ENCODE measurements at regions not wholly inside any gene's neighbourhood (a gene's known extent, or its start where the extent isn't known, plus 50 kb on each side); places are given as distances from the start of the nearest gene placed in this dataset.

DNA sequence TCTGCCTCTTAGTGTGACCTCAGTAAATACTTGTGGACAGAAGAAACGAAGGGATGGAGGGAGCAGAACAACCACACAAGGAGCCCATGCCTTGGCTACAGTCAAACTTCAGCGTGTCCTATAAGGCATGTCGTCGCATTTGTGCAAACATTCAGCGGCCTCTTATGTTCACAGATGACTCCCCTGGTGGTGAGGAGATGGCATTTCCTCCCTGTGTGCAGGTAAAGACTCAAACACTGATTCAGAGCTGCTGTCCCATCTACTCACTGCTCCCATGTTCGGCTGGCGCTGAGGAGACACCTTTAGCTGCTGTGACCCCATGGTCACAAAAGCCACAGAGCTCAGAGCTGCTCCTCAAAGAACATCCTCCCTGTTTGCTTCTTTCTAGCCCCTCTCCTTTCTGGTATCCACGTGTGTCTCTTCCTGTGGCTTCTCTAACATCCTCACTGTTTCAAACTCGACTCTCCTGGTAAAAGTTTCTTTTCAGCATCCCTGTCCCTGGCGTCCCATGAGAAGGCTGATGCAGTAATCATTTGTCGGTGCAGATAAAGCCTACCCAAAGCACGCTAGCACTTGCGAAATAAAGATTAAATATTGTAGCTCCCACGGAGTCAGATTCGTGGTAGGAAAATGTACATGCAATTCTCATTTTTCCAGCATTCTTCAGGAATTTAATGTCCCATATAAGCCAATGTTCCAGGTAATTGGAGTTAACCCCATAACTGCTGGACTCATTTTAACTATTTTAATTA, 124.9 kb upstream of the NEBL start:
- TF ChIP-seq TEAD4 (IDR thresholded peaks at IDR 0.05) (no peak), CREB1 (IDR thresholded peaks at IDR 0.05; ENCODE audit: low read depth) (no peak), NFIC (IDR thresholded peaks at IDR 0.05) (no peak)

DNA sequence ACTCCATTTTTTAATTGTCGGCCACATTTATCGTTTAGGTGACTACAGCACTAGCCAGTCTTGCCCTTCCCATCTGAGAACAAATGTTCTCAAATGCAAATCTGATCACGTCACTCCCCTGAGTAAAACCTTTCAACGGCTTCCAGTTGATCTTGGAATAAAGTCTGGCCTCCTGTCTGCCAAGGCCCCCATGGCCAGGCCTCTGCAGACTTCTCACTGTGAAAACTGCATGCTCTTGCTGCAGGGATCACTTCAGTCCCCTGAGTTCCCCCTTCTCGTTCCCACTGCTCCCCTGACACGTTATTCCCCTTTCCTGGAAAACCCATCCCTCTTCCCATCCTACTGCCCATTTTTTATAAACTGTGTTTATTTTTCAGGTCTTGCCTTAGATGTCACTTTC, 124.1 kb upstream of the NEBL start:
- TF ChIP-seq FOXM1 (IDR thresholded peaks at IDR 0.05; ENCODE audit: borderline replicate concordance, low read depth), result no peak
- no peak for TF ChIP-seq ZBTB7A (IDR thresholded peaks at IDR 0.05; ENCODE audit: low read depth)
- no peak for TF ChIP-seq RAD21 (IDR thresholded peaks at IDR 0.05; ENCODE audit: low read depth)
- TF ChIP-seq TEAD4 (IDR thresholded peaks at IDR 0.05), result no peak
- no peak for TF ChIP-seq TCF12 (IDR thresholded peaks at IDR 0.05; ENCODE audit: low read depth)
- TF ChIP-seq NFIC (IDR thresholded peaks at IDR 0.05), result no peak
- TF ChIP-seq, protein P1, sequence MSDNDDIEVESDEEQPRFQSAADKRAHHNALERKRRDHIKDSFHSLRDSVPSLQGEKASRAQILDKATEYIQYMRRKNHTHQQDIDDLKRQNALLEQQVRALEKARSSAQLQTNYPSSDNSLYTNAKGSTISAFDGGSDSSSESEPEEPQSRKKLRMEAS (IDR thresholded peaks at IDR 0.05), result no peak
- no peak for TF ChIP-seq YY1 (IDR thresholded peaks at IDR 0.05; ENCODE audit: low read depth)
- no peak for TF ChIP-seq CREB1 (IDR thresholded peaks at IDR 0.05; ENCODE audit: low read depth)

DNA sequence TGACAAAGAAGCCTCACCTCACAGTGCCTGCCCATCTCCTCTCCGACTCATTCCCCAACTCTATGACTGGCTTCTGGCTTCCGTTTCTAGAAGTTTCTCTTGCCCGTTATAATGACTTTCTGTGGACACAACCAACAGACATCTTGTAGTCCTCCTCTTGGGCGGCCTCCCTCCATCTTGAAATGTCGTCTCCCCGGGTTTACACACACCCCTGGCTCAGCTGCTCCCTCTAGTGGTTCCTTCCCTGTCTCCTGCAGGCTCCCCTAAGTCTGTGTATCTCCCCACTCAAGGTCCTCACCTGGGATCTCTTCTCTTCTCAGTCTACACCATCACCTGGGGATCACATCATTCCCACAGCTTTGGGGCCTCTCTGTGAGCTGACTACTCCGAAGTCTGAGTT, 123.4 kb upstream of the NEBL start:
- peak; percentile 62; the same call in 1 of the 2 replicates for TF ChIP-seq YY1 (IDR thresholded peaks at IDR 0.05; ENCODE audit: low read depth)
- TF ChIP-seq RAD21 (IDR thresholded peaks at IDR 0.05; ENCODE audit: low read depth), result peak; percentile 62
- no peak for TF ChIP-seq TEAD4 (IDR thresholded peaks at IDR 0.05)

DNA sequence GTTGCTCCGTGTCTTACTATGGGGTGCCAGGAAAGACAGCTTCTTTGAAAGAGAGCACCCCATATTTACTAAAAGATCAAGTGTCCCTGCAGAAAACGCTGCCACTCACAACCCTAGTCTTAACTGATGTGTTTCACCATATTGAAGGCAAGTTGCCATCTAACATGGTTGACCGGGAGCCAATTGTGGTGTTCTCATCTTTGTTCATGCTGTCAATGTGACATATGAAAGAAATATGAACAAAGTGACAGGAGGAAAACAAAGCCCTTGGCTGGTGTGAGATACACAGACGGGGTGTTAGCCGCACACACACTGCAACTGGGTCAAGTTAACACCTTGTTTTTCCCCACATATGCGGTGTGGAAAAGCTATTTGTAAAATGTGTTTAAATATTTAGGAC, 122.3 kb upstream of the NEBL start:
- no peak for TF ChIP-seq TEAD4 (IDR thresholded peaks at IDR 0.05)
- TF ChIP-seq, protein P2, sequence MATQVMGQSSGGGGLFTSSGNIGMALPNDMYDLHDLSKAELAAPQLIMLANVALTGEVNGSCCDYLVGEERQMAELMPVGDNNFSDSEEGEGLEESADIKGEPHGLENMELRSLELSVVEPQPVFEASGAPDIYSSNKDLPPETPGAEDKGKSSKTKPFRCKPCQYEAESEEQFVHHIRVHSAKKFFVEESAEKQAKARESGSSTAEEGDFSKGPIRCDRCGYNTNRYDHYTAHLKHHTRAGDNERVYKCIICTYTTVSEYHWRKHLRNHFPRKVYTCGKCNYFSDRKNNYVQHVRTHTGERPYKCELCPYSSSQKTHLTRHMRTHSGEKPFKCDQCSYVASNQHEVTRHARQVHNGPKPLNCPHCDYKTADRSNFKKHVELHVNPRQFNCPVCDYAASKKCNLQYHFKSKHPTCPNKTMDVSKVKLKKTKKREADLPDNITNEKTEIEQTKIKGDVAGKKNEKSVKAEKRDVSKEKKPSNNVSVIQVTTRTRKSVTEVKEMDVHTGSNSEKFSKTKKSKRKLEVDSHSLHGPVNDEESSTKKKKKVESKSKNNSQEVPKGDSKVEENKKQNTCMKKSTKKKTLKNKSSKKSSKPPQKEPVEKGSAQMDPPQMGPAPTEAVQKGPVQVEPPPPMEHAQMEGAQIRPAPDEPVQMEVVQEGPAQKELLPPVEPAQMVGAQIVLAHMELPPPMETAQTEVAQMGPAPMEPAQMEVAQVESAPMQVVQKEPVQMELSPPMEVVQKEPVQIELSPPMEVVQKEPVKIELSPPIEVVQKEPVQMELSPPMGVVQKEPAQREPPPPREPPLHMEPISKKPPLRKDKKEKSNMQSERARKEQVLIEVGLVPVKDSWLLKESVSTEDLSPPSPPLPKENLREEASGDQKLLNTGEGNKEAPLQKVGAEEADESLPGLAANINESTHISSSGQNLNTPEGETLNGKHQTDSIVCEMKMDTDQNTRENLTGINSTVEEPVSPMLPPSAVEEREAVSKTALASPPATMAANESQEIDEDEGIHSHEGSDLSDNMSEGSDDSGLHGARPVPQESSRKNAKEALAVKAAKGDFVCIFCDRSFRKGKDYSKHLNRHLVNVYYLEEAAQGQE (IDR thresholded peaks at IDR 0.05; ENCODE audit: low read depth), result no peak

DNA sequence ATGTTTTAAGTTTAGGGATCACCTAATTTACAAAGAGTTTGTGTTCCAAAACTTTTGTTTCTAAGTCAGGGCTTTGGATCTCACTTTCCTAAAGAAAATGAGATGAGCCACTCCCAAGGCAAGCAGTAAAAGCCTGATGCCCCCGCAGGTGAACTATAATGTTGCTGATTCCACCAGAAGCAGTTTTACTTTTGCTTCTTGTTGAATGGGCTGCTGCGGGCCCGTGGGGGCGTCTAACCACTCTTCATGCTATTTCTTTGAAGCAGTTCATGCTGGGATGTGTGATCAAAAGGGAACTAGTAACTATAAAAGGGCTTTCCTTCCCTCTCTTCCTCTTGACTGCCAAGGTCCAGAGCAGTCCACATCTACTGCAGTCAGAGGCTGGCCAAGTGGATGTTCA, 118.7 kb upstream of the NEBL start:
- no peak for TF ChIP-seq RAD21 (IDR thresholded peaks at IDR 0.05; ENCODE audit: low read depth)
- no peak for TF ChIP-seq ZBTB7A (IDR thresholded peaks at IDR 0.05; ENCODE audit: low read depth)
- TF ChIP-seq TCF12 (IDR thresholded peaks at IDR 0.05; ENCODE audit: low read depth), result no peak
- no peak for TF ChIP-seq NFIC (IDR thresholded peaks at IDR 0.05)
- TF ChIP-seq, protein P3, sequence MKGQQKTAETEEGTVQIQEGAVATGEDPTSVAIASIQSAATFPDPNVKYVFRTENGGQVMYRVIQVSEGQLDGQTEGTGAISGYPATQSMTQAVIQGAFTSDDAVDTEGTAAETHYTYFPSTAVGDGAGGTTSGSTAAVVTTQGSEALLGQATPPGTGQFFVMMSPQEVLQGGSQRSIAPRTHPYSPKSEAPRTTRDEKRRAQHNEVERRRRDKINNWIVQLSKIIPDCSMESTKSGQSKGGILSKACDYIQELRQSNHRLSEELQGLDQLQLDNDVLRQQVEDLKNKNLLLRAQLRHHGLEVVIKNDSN (IDR thresholded peaks at IDR 0.05), result no peak
- no peak for TF ChIP-seq FOXM1 (IDR thresholded peaks at IDR 0.05; ENCODE audit: borderline replicate concordance, low read depth)
- TF ChIP-seq, protein P1 (IDR thresholded peaks at IDR 0.05), result no peak

DNA sequence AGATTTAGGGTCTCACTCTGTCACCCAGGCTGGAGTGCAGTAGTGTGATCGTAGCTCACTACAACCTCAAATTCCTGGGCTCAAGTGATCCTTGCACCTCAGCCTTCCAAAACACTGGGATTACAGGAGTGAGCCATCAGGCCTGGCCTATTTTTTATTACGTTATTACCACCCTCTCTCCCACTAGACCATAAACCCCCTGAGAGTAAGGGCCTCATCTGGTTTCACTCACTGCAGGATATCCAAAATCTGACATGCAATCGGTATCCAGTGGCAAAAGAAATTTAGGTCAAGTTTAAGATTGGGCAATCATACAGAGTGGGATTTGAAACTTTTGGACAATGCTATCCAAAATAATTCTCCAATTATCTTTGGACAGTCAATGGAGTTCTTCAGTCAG, 117.0 kb upstream of the NEBL start:
- TF ChIP-seq TAF1 (IDR thresholded peaks at IDR 0.05; ENCODE audit: low read depth), result no peak
- TF ChIP-seq, protein P1 (IDR thresholded peaks at IDR 0.05), result no peak
- TF ChIP-seq EP300 (IDR thresholded peaks at IDR 0.05; ENCODE audit: borderline replicate concordance), result no peak

DNA sequence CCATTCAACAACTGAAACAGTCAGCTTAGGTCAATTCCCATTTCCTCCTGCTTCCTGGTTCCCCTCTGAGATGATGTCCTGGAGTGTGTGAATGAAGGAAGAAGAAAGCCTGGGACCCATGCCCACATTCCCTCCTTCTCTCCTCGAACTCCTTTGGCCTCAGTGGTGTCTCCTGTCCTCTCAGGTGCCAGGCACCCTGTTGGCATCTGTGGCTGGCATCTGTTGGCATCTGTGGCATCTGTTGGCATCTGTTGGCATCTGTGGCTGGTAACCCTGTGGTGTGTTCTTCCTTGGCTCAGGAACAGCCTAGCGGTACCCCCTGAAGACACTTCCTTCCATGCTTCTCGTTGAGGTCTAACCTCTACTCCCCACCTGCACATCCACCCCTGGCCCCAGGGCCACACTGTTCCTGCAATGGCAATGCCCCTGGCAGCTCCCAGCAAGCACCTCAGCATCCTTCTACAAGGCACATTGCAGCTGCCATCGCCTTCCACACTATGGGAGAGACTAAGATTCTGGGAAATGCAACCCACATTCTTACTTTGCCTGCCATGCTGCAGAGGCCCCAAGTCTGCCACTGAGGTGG, 114.4 kb upstream of the NEBL start:
- TF ChIP-seq YY1 (IDR thresholded peaks at IDR 0.05; ENCODE audit: low read depth) (no peak), CREB1 (IDR thresholded peaks at IDR 0.05; ENCODE audit: low read depth) (no peak), EP300 (IDR thresholded peaks at IDR 0.05; ENCODE audit: borderline replicate concordance) (no peak), CEBPB (IDR thresholded peaks at IDR 0.05) (no peak)
- TF ChIP-seq, protein P1 (IDR thresholded peaks at IDR 0.05), result no peak

DNA sequence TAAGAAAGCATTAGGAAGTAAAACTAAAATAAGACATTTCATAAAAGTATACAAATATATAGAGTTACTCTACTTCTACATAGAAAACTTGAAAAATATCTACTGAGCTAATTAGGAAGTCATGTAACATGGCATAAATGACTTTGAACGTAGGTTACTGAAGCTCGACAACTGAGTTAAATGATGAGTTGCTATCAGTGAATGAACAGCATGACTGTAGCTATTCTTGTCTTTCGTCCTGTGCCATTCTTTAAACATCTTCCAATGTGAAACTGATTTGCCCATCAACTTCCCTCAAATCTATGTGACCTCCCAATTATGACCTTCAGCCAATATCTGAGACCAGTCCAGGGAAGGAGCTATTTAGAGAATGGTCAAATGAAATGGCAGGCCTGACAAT, 113.5 kb upstream of the NEBL start:
- TF ChIP-seq YY1 (IDR thresholded peaks at IDR 0.05; ENCODE audit: low read depth) (no peak), CREB1 (IDR thresholded peaks at IDR 0.05; ENCODE audit: low read depth) (no peak), NFIC (IDR thresholded peaks at IDR 0.05) (no peak), RAD21 (IDR thresholded peaks at IDR 0.05; ENCODE audit: low read depth) (no peak), TCF12 (IDR thresholded peaks at IDR 0.05; ENCODE audit: low read depth) (no peak), TAF1 (IDR thresholded peaks at IDR 0.05; ENCODE audit: low read depth) (no peak), EP300 (IDR thresholded peaks at IDR 0.05; ENCODE audit: borderline replicate concordance) (no peak), CEBPB (IDR thresholded peaks at IDR 0.05) (no peak)
- TF ChIP-seq, protein P2 (IDR thresholded peaks at IDR 0.05; ENCODE audit: low read depth), result no peak

All from Ishikawa (cell line).